ENCODE measurements at regions not wholly inside any gene's neighbourhood (a gene's known extent, or its start where the extent isn't known, plus 50 kb on each side); places are given as distances from the start of the nearest gene placed in this dataset.

- no peak for DNase-seq
Observed at GRCh38 chr17:51563961-51564360, 303.6 kb downstream of the UTP18 start.

- no peak for DNase-seq
Observed at GRCh38 chr17:51572115-51572514, 311.8 kb downstream of the UTP18 start.

Measured in NCI-H1417 treated with DMSO at 0.1 percent for 48 hours (cell line).